K562 (cell line): ENCODE measurements at regions not wholly inside any gene's neighbourhood (a gene's known extent, or its start where the extent isn't known, plus 50 kb on each side); places are given as distances from the start of the nearest gene placed in this dataset.
A peak's percentile ranks its signal among the peaks of the same experiment; 100 is the strongest.

Source experiments
- ATAC-seq: fragments of 200-7000 bp; cut with Tn5 transposase; 3 replicates; pipeline ENCODE4 v1.9.1; 2020; ENCODE audit warnings: moderate library complexity
- BruUV-seq: library from RNA; stranded (reverse); fragments of 400-500 nt; replicated peaks from 2 replicates; lab custom pipeline; 2021; lab: Mats Ljungman, UMichigan
- CTCF ChIA-PET: fragments of 300-600 bp; formaldehyde crosslinking; extraction: SDS; loops from one replicate; lab custom pipeline; 2021; ENCODE audit warnings: low intra/inter-chr PET ratio; lab: Yijun Ruan, JAX
- POLR2A ChIA-PET: fragments of 300-600, 350-650 bp; sonication (Branson Sonifier 250); formaldehyde crosslinking; extraction: SDS; loops from one replicate; lab custom pipeline; 2021; ENCODE audit warnings: antibody characterized with exemption, inconsistent platforms; lab: Yijun Ruan, JAX
- DNase-seq, 4 experiments: peaks; one replicate each; pipeline versions ENCODE4 v3.0.0 to v3.0.0-alpha.2; 2011 to 2018; ENCODE audit warnings: low spot score in 3 of 4, mixed read lengths in 3 of 4; ENCODE audit errors: extremely low read depth in 1 of 4
- FAIRE-seq: peaks from 2 replicates; lab custom pipeline; 2011; peaks lifted over from hg19 to GRCh38; lab: Jason Lieb, UNC
- H2AFZ ChIP-seq: 2 replicates; pipeline ENCODE4 v1.6.0; 2011; ENCODE audit warnings: low read depth, low read length, control low read depth, inconsistent platforms
- H3K27ac ChIP-seq: fragments of 200-600 bp; 3 replicates; pipeline ENCODE4 v1.8.0; 2011; ENCODE audit warnings: low read depth, mild to moderate bottlenecking, control low read depth, inconsistent platforms, low read length, moderate library complexity, mixed read lengths; ENCODE audit errors: extremely low read depth
- H3K27me3 ChIP-seq, 2 experiments: fragments of 300-600 bp in 1 of 2; 2 replicates in 1 of 2; 3 replicates in 1 of 2; pipeline versions ENCODE4 v1.6.0 to v1.8.0; 2011; ENCODE audit warnings: inconsistent platforms in 2 of 2, low read length in 2 of 2, mild to moderate bottlenecking in 1 of 2, mixed read lengths in 1 of 2, moderate library complexity in 1 of 2; ENCODE audit not compliant: control insufficient read depth in 2 of 2, insufficient read depth in 2 of 2
- H3K36me3 ChIP-seq: fragments of 300-600 bp; 3 replicates; pipeline ENCODE4 v1.8.0; 2011; ENCODE audit warnings: mild to moderate bottlenecking, low read length, inconsistent platforms; ENCODE audit not compliant: control insufficient read depth, insufficient read depth
- H3K4me1 ChIP-seq, 2 experiments: fragments of 200-600 bp in 1 of 2; replicated peaks in 1 of 2; 2 replicates in 1 of 2; 3 replicates in 1 of 2; pipeline versions ENCODE4 v1.5.1 to v1.8.0; 2011; ENCODE audit warnings: inconsistent platforms in 2 of 2, low read length in 2 of 2, mild to moderate bottlenecking in 1 of 2, mixed read lengths in 1 of 2, moderate library complexity in 1 of 2; ENCODE audit not compliant: control insufficient read depth in 2 of 2, insufficient read depth in 2 of 2
- H3K4me2 ChIP-seq: 2 replicates; pipeline ENCODE4 v1.6.1; 2011; ENCODE audit warnings: low read length, control low read depth, inconsistent platforms, mixed read lengths; ENCODE audit not compliant: insufficient read depth
- H3K4me3 ChIP-seq: fragments of 200-600 bp; sonication (generic), shearing (Covaris generic); 2 replicates; pipeline ENCODE4 v1.5.1; 2016; ENCODE audit warnings: control low read depth, inconsistent platforms
- H3K79me2 ChIP-seq: fragments of 200-600 bp; 3 replicates; pipeline ENCODE4 v1.8.0; 2011; ENCODE audit warnings: low read length, inconsistent platforms; ENCODE audit not compliant: control insufficient read depth, insufficient read depth
- H3K9ac ChIP-seq, 2 experiments: 2 replicates each; pipeline versions ENCODE4 v1.6.0 to v1.6.1; 2011; ENCODE audit warnings: low read depth in 2 of 2, low read length in 2 of 2, control low read depth in 1 of 2, inconsistent platforms in 1 of 2, mild to moderate bottlenecking in 1 of 2, mixed read lengths in 1 of 2; ENCODE audit not compliant: insufficient read depth in 1 of 2
- H3K9me1 ChIP-seq: one replicate; pipeline ENCODE4 v1.6.0; 2011; ENCODE audit warnings: inconsistent platforms, mild to moderate bottlenecking, low read length, moderate library complexity; ENCODE audit not compliant: control insufficient read depth, insufficient read depth
- H3K9me3 ChIP-seq: replicated peaks from 2 replicates; pipeline ENCODE4 v1.5.1; 2011; ENCODE audit warnings: low read depth, low read length, inconsistent platforms; ENCODE audit not compliant: control insufficient read depth, insufficient read depth
- H4K20me1 ChIP-seq: replicated peaks from 2 replicates; pipeline ENCODE4 v1.6.1; 2011; ENCODE audit warnings: low read length, inconsistent platforms, mixed read lengths; ENCODE audit not compliant: control insufficient read depth, insufficient read depth
- CEBPB ChIP-seq: fragments of 450-650 bp; IDR thresholded peaks from 2 replicates; pipeline ENCODE4 v1.6.1; 2016; ENCODE audit warnings: missing genetic modification characterization, missing compliant biosample characterization
- ETV6 ChIP-seq, 3 experiments: fragments of 150-350 bp in 1 of 3; sonication (generic) in 1 of 3; formaldehyde crosslinking in 1 of 3; IDR thresholded peaks; 2 replicates each; pipeline versions ENCODE4 v1.6.1 to v1.8.0; 2014 to 2022; ENCODE audit warnings: borderline replicate concordance in 2 of 3, low read depth in 2 of 3, antibody characterized with exemption in 1 of 3, low read length in 1 of 3, mild to moderate bottlenecking in 1 of 3, missing genetic modification reagents in 1 of 3
- FOXM1 ChIP-seq, 2 experiments: fragments of 450-650 bp in 1 of 2; sonication (generic) in 1 of 2; formaldehyde crosslinking in 1 of 2; IDR thresholded peaks; 2 replicates each; pipeline versions ENCODE4 v1.6.1 to v1.9.0; 2017 to 2022; ENCODE audit warnings: low read depth in 2 of 2, mild to moderate bottlenecking in 2 of 2, missing genetic modification reagents in 1 of 2, moderate library complexity in 1 of 2
- FUS ChIP-seq: fragments of 200-400 bp; formaldehyde crosslinking; optimal IDR thresholded peaks from 2 replicates; pipeline ENCODE3; 2017; ENCODE audit warnings: low read depth, low read length
- GATAD2A ChIP-seq: fragments of 450-650 bp; IDR thresholded peaks from 2 replicates; pipeline ENCODE4 v1.6.1; 2017
- GTF2E2 ChIP-seq: fragments of 200-800 bp; sonication (Bioruptor generic); IDR thresholded peaks from 2 replicates; pipeline ENCODE4 v1.6.1; 2016; ENCODE audit warnings: missing genetic modification characterization, missing compliant biosample characterization
- MAX ChIP-seq: sonication (generic); formaldehyde crosslinking; IDR thresholded peaks from 2 replicates; pipeline ENCODE4 v1.9.0; 2022; ENCODE audit warnings: mild to moderate bottlenecking, missing genetic modification reagents
- NR2C1 ChIP-seq, 2 experiments: fragments of 450-650 bp; IDR thresholded peaks; 2 replicates each; pipeline ENCODE4 v1.6.1; 2017; ENCODE audit warnings: mild to moderate bottlenecking in 2 of 2, antibody characterized with exemption in 1 of 2, inconsistent platforms in 1 of 2, missing compliant biosample characterization in 1 of 2, missing genetic modification characterization in 1 of 2
- PTRF ChIP-seq: fragments of 450-650 bp; IDR thresholded peaks from 2 replicates; pipeline ENCODE4 v1.6.1; 2016; ENCODE audit warnings: mild to moderate bottlenecking, missing genetic modification characterization, missing compliant biosample characterization
- SRF ChIP-seq, 2 experiments: fragments of 250-450, 450-650 bp in 1 of 2; sonication (Bioruptor Pico) in 1 of 2; sonication (generic) in 1 of 2; formaldehyde crosslinking; IDR thresholded peaks; 2 replicates each; pipeline versions ENCODE4 v1.5.0 to v1.5.1; 2020 to 2022; ENCODE audit warnings: mild to moderate bottlenecking in 1 of 2, missing genetic modification reagents in 1 of 2
- ZNF511 ChIP-seq: sonication (generic); formaldehyde crosslinking; IDR thresholded peaks from 2 replicates; pipeline ENCODE4 v1.8.0; 2022; ENCODE audit warnings: mild to moderate bottlenecking, missing genetic modification reagents
- WGBS: fragments of 100-300 bp; shearing (Covaris generic); methylation state at CpG from one replicate; pipeline ENCODE4 v1.1.6; 2016; ENCODE audit warnings: low coverage, mixed read lengths; ENCODE audit not compliant: insufficient coverage; ENCODE audit errors: missing lambda C conversion rate; 5-methylcytosine and 5-hydroxymethylcytosine counted together
- in situ Hi-C: fragments of 300-500 bp; cut with MboI; formaldehyde crosslinking; loops from 4 replicates; pipeline ENCODE4 v1.15.0; 2018; ENCODE audit warnings: inconsistent platforms, mixed read lengths
- intact Hi-C: fragments of 100-400 bp; cut with micrococcal nuclease; formaldehyde crosslinking; loops from 2 replicates; pipeline ENCODE4 v1.14.2; 2022
- TF ChIP-seq, protein P1 (sequence below): fragments of 450-650 bp; IDR thresholded peaks from 2 replicates; pipeline ENCODE4 v1.6.1; 2016; ENCODE audit warnings: borderline replicate concordance

GRCh38 chr13:51520524-51520923 is 63.7 kb upstream of the WDFY2 start:
- H2AFZ ChIP-seq, result no peak overlapping the region
- H3K4me3 ChIP-seq, result no peak overlapping the region
- H4K20me1 ChIP-seq, result no peaks in the 10 kb centered on the region
- CTCF ChIA-PET, result no interaction called here
- DNase-seq (no peak), FAIRE-seq (no peak), ATAC-seq (no peak)
- H3K79me2 ChIP-seq, result no peaks in the 10 kb centered on the region
- in situ Hi-C loops, result no loop called here
- H3K4me2 ChIP-seq, result no peak overlapping the region
- no peaks in the 10 kb centered on the region for H3K9me1 ChIP-seq
- intact Hi-C loops, result no loop called here
- H3K36me3 ChIP-seq, result no peaks in the 10 kb centered on the region
- no peak for TF ChIP-seq FOXM1 (IDR thresholded peaks at IDR 0.05; ENCODE audit: low read depth)
- no peak for TF ChIP-seq FOXM1 (CRISPR knock-in tag; IDR thresholded peaks at IDR 0.05; ENCODE audit: low read depth)
- no peak for TF ChIP-seq GATAD2A
- TF ChIP-seq FUS, result no peak
- BruUV-seq, result no TSS peak
- H3K27ac ChIP-seq, result no peak overlapping the region
- H3K9ac ChIP-seq, result no peak overlapping the region
- H3K9me3 ChIP-seq, result no peaks in the 10 kb centered on the region
- POLR2A ChIA-PET, result no interaction called here
- WGBS, result 15% methylated on average over 4 of the region's 4 CpGs
- H3K4me1 ChIP-seq, result peaks cover 0 to 19% of the 10 kb centered on the region in 2 experiments; a peak in 4 of 5 replicates
- no peaks in the 10 kb centered on the region for H3K27me3 ChIP-seq

- H3K36me3 ChIP-seq, result no peaks in the 10 kb centered on the region
- H3K27ac ChIP-seq, result no peak overlapping the region
- H3K9me3 ChIP-seq, result no peaks in the 10 kb centered on the region
- in situ Hi-C loops, result no loop called here
- H3K9me1 ChIP-seq, result no peaks in the 10 kb centered on the region
- 24% methylated on average over 3 of the region's 4 CpGs for WGBS
- ChIA-PET POLR2A (no interaction called here), CTCF (no interaction called here)
- peaks cover 0 to 19% of the 10 kb centered on the region in 2 experiments; a peak in 4 of 5 replicates for H3K4me1 ChIP-seq
- H3K4me3 ChIP-seq, result no peak overlapping the region
- ATAC-seq (no peak; the same call in 2 of the 3 replicates), FAIRE-seq (no peak), DNase-seq (no peak)
- no peaks in the 10 kb centered on the region for H3K27me3 ChIP-seq
- H4K20me1 ChIP-seq, result no peaks in the 10 kb centered on the region
- intact Hi-C loops, result no loop called here
- H2AFZ ChIP-seq, result peak overlapping the region; percentile 32; the same call in 1 of the 2 replicates
- no TSS peak for BruUV-seq
- H3K9ac ChIP-seq, result peak overlapping the region in 1 of 2 experiments; percentile 56; a peak in 1 of 4 replicates
- no peak overlapping the region for H3K4me2 ChIP-seq
- H3K79me2 ChIP-seq, result no peaks in the 10 kb centered on the region
- TF ChIP-seq GTF2E2 (tag), result no peak
- TF ChIP-seq ZNF511 (CRISPR knock-in tag), result no peak
- no peak for TF ChIP-seq ETV6 (IDR thresholded peaks at IDR 0.05; ENCODE audit: borderline replicate concordance in 1 of 2, low read depth in 2 of 2, low read length in 1 of 2)
- TF ChIP-seq ETV6 (CRISPR knock-in tag; IDR thresholded peaks at IDR 0.05; ENCODE audit: borderline replicate concordance), result no peak
- no peak for TF ChIP-seq PTRF (tag)
- TF ChIP-seq SRF (CRISPR knock-in tag; IDR thresholded peaks at IDR 0.05), result no peak
- TF ChIP-seq NR2C1 (IDR thresholded peaks at IDR 0.05), result no peak
- TF ChIP-seq NR2C1 (tag; IDR thresholded peaks at IDR 0.05), result no peak
- peak; percentile 50; the same call in 1 of the 2 replicates for TF ChIP-seq CEBPB (tag)
- TF ChIP-seq, protein P1, sequence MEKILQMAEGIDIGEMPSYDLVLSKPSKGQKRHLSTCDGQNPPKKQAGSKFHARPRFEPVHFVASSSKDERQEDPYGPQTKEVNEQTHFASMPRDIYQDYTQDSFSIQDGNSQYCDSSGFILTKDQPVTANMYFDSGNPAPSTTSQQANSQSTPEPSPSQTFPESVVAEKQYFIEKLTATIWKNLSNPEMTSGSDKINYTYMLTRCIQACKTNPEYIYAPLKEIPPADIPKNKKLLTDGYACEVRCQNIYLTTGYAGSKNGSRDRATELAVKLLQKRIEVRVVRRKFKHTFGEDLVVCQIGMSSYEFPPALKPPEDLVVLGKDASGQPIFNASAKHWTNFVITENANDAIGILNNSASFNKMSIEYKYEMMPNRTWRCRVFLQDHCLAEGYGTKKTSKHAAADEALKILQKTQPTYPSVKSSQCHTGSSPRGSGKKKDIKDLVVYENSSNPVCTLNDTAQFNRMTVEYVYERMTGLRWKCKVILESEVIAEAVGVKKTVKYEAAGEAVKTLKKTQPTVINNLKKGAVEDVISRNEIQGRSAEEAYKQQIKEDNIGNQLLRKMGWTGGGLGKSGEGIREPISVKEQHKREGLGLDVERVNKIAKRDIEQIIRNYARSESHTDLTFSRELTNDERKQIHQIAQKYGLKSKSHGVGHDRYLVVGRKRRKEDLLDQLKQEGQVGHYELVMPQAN, result no peak
- no peak for TF ChIP-seq MAX (CRISPR knock-in tag)
Observed at GRCh38 chr13:51523082-51523518, 61.2 kb upstream of the WDFY2 start.
